Activated CD4-positive, alpha-beta T cell treated with anti-CD3 and anti-CD28 coated beads for 36 hours (primary cell): ENCODE measurements at regions not wholly inside any gene's neighbourhood (a gene's known extent, or its start where the extent isn't known, plus 50 kb on each side); places are given as distances from the start of the nearest gene placed in this dataset.
"Not testable (repeated sequence)": the region's sequence is repeated elsewhere in the genome, so short reads cannot be mapped to it uniquely, and the experiment has no call there.

Experiments used
- ATAC-seq: fragments of 200-7000 bp; cut with Tn5 transposase; one replicate; pipeline ENCODE4 v1.10.0; 2021; ENCODE audit warnings: mild to moderate bottlenecking, moderate library complexity
- CTCF ChIA-PET: fragments of 350-600 bp; sonication (Branson Sonifier 250); formaldehyde crosslinking; loops from one replicate; lab custom pipeline; 2021; ENCODE audit warnings: antibody characterized with exemption; lab: Charles Lee
- POLR2A ChIA-PET: fragments of 350-600 bp; sonication (Branson Sonifier 250); formaldehyde crosslinking; loops from one replicate; lab custom pipeline; 2021; ENCODE audit warnings: antibody characterized with exemption, inconsistent platforms; lab: Charles Lee
- DNase-seq: peaks from one replicate; pipeline ENCODE4 v3.0.0-alpha.2; 2020
- H3K27ac Mint-ChIP-seq: one replicate; pipeline ENCODE4 v1.8.0; 2021; ENCODE audit warnings: mixed read lengths
- H3K27me3 Mint-ChIP-seq: one replicate; pipeline ENCODE4 v1.8.0; 2021; ENCODE audit warnings: mixed read lengths
- H3K36me3 Mint-ChIP-seq: one replicate; pipeline ENCODE4 v1.8.0; 2021; ENCODE audit warnings: low read depth, mixed read lengths
- H3K4me1 Mint-ChIP-seq: one replicate; pipeline ENCODE4 v1.8.0; 2021; ENCODE audit warnings: mixed read lengths
- H3K4me3 Mint-ChIP-seq: one replicate; pipeline ENCODE4 v1.8.0; 2021; ENCODE audit warnings: mild to moderate bottlenecking, moderate library complexity, mixed read lengths
- H3K9me3 Mint-ChIP-seq: one replicate; pipeline ENCODE4 v1.8.0; 2021; ENCODE audit warnings: low read depth, mixed read lengths
- intact Hi-C, 2 experiments: fragments of 100-400 bp; cut with DNase I in 1 of 2; cut with micrococcal nuclease in 1 of 2; formaldehyde crosslinking; loops; one replicate each; pipeline versions ENCODE4 v1.14.2 to v1.15.1; 2022 to 2024; cut with DNase I, micrococcal nuclease

GRCh38 chr21:31426235-31426797 lies 82.3 kb upstream of the TIAM1 start:
- Mint-ChIP-seq H3K9me3 (no peaks in the 10 kb centered on the region), H3K4me3 (peak overlapping the region; percentile 18), H3K4me1 (peaks cover 20% of the 10 kb centered on the region), H3K27ac (peak overlapping the region; percentile 53), H3K36me3 (peaks cover 2% of the 10 kb centered on the region), H3K27me3 (no peaks in the 10 kb centered on the region)
- intact Hi-C loops: loop anchor here (1.0 to 5.0 kb wide), 5 partner anchors 72 to 229 kb away; no protein-coding TSS in a partner anchor
- POLR2A ChIA-PET: interaction anchor here (0.6 to 1.2 kb wide), 3 partner anchors 27 to 133 kb away, joined by 3 to 5 read pairs (median 4); no protein-coding TSS in a partner anchor
- ATAC-seq: peak; percentile 89
- CTCF ChIA-PET: interaction anchor here (1.2 kb wide), 1 partner anchor 72 kb away, joined by 7 read pairs; no protein-coding TSS in a partner anchor
- DNase-seq: peak; percentile 22

GRCh38 chr21:31425138-31425537 lies 81.1 kb upstream of the TIAM1 start:
- H3K36me3 Mint-ChIP-seq: peaks cover 2% of the 10 kb centered on the region
- no peak for DNase-seq
- ATAC-seq: no peak
- H3K9me3 Mint-ChIP-seq: no peaks in the 10 kb centered on the region
- intact Hi-C loops: loop anchor here (5.0 kb wide), 2 partner anchors 82 to 228 kb away; no protein-coding TSS in a partner anchor
- H3K27me3 Mint-ChIP-seq: no peaks in the 10 kb centered on the region
- POLR2A ChIA-PET: no interaction called here
- peaks cover 20% of the 10 kb centered on the region for H3K4me1 Mint-ChIP-seq
- no peak overlapping the region for H3K4me3 Mint-ChIP-seq
- no peak overlapping the region for H3K27ac Mint-ChIP-seq
- CTCF ChIA-PET: interaction anchor here (0.6 kb wide), 1 partner anchor 42 kb away, joined by 3 read pairs; no protein-coding TSS in a partner anchor

GRCh38 chr21:31424058-31424457 lies 80.0 kb upstream of the TIAM1 start:
- no peak for ATAC-seq
- Mint-ChIP-seq H3K27ac (no peak overlapping the region), H3K27me3 (no peaks in the 10 kb centered on the region), H3K4me1 (peaks cover 20% of the 10 kb centered on the region), H3K9me3 (no peaks in the 10 kb centered on the region), H3K36me3 (no peaks in the 10 kb centered on the region), H3K4me3 (no peak overlapping the region)
- DNase-seq: no peak
- intact Hi-C loops: no loop called here
- ChIA-PET CTCF (no interaction called here), POLR2A (no interaction called here)

- CTCF ChIA-PET: interaction anchor here (1.5 kb wide), 1 partner anchor 220 kb away, joined by 6 read pairs; no protein-coding TSS in a partner anchor
- no peak for ATAC-seq
- Mint-ChIP-seq H3K27me3 (no peaks in the 10 kb centered on the region), H3K27ac (no peak overlapping the region), H3K9me3 (peaks cover 8% of the 10 kb centered on the region), H3K4me1 (peaks cover 11% of the 10 kb centered on the region), H3K4me3 (no peak overlapping the region), H3K36me3 (peaks cover 7% of the 10 kb centered on the region)
- no peak for DNase-seq
- POLR2A ChIA-PET: no interaction called here
- intact Hi-C loops: no loop called here
Measured at GRCh38 chr21:31420988-31421387, 76.9 kb upstream of the TIAM1 start.

- H3K4me1 Mint-ChIP-seq: peaks cover 5% of the 10 kb centered on the region
- CTCF ChIA-PET: no interaction called here
- H3K36me3 Mint-ChIP-seq: peaks cover 7% of the 10 kb centered on the region
- H3K27ac Mint-ChIP-seq: no peak overlapping the region
- peaks cover 8% of the 10 kb centered on the region for H3K9me3 Mint-ChIP-seq
- DNase-seq: no peak
- no peak overlapping the region for H3K4me3 Mint-ChIP-seq
- intact Hi-C loops: no loop called here
- no peak for ATAC-seq
- no peaks in the 10 kb centered on the region for H3K27me3 Mint-ChIP-seq
- POLR2A ChIA-PET: no interaction called here
Measured at GRCh38 chr21:31420354-31420753, 76.3 kb upstream of the TIAM1 start.

- H3K27me3 Mint-ChIP-seq: no peaks in the 10 kb centered on the region
- peaks cover 7% of the 10 kb centered on the region for H3K36me3 Mint-ChIP-seq
- ATAC-seq: no peak
- CTCF ChIA-PET: interaction anchor here (0.8 kb wide), 1 partner anchor 341 kb away, joined by 4 read pairs; no protein-coding TSS in a partner anchor
- no peak overlapping the region for H3K27ac Mint-ChIP-seq
- no peak for DNase-seq
- no peak overlapping the region for H3K4me3 Mint-ChIP-seq
- POLR2A ChIA-PET: interaction anchor here (0.7 kb wide), 1 partner anchor 259 kb away, joined by 3 read pairs; no protein-coding TSS in a partner anchor
- H3K4me1 Mint-ChIP-seq: peaks cover 3% of the 10 kb centered on the region
- intact Hi-C loops: no loop called here
- H3K9me3 Mint-ChIP-seq: peaks cover 8% of the 10 kb centered on the region
Measured at GRCh38 chr21:31418377-31419001, 74.4 kb upstream of the TIAM1 start.

GRCh38 chr21:31417214-31417613 lies 73.2 kb upstream of the TIAM1 start:
- H3K36me3 Mint-ChIP-seq, H3K27me3 Mint-ChIP-seq, H3K27ac Mint-ChIP-seq, intact Hi-C loops, H3K9me3 Mint-ChIP-seq, H3K4me1 Mint-ChIP-seq, CTCF ChIA-PET, H3K4me3 Mint-ChIP-seq: not testable (repeated sequence)
- DNase-seq (peak; percentile 47), ATAC-seq (peak; percentile 73)
- POLR2A ChIA-PET: interaction anchor here (0.6 kb wide), 1 partner anchor 328 kb away, joined by 4 read pairs; no protein-coding TSS in a partner anchor

- intact Hi-C loops: no loop called here
- H3K4me1 Mint-ChIP-seq: peaks cover 3% of the 10 kb centered on the region
- POLR2A ChIA-PET: no interaction called here
- DNase-seq (no peak), ATAC-seq (no peak)
- CTCF ChIA-PET: interaction anchor here (1.1 to 1.4 kb wide), 2 partner anchors 13 to 50 kb away, joined by 3 read pairs; no protein-coding TSS in a partner anchor
- H3K27ac Mint-ChIP-seq: no peak overlapping the region
- H3K27me3 Mint-ChIP-seq: no peaks in the 10 kb centered on the region
- H3K4me3 Mint-ChIP-seq: no peak overlapping the region
- H3K36me3 Mint-ChIP-seq: peaks cover 7% of the 10 kb centered on the region
- peaks cover 8% of the 10 kb centered on the region for H3K9me3 Mint-ChIP-seq
Measured at GRCh38 chr21:31416465-31416864, 72.4 kb upstream of the TIAM1 start.

GRCh38 chr21:31414263-31415000 lies 70.4 kb upstream of the TIAM1 start:
- H3K4me1 Mint-ChIP-seq: peaks cover 3% of the 10 kb centered on the region
- CTCF ChIA-PET: interaction anchor here (0.6 to 1.3 kb wide), 2 partner anchors 50 to 167 kb away, joined by 3 to 4 read pairs; no protein-coding TSS in a partner anchor
- no peak overlapping the region for H3K4me3 Mint-ChIP-seq
- no peak for ATAC-seq
- peaks cover 7% of the 10 kb centered on the region for H3K36me3 Mint-ChIP-seq
- no peak overlapping the region for H3K27ac Mint-ChIP-seq
- H3K9me3 Mint-ChIP-seq: peaks cover 8% of the 10 kb centered on the region
- H3K27me3 Mint-ChIP-seq: no peaks in the 10 kb centered on the region
- intact Hi-C loops: no loop called here
- no peak for DNase-seq
- POLR2A ChIA-PET: no interaction called here

- ATAC-seq (no peak), DNase-seq (no peak)
- H3K36me3 Mint-ChIP-seq: peaks cover 7% of the 10 kb centered on the region
- intact Hi-C loops: no loop called here
- H3K4me1 Mint-ChIP-seq: peaks cover 3% of the 10 kb centered on the region
- H3K4me3 Mint-ChIP-seq: no peak overlapping the region
- H3K27ac Mint-ChIP-seq: no peak overlapping the region
- CTCF ChIA-PET: no interaction called here
- H3K27me3 Mint-ChIP-seq: no peaks in the 10 kb centered on the region
- H3K9me3 Mint-ChIP-seq: peaks cover 8% of the 10 kb centered on the region
- POLR2A ChIA-PET: no interaction called here
Measured at GRCh38 chr21:31413698-31414097, 69.6 kb upstream of the TIAM1 start.

- H3K27ac Mint-ChIP-seq: no peak overlapping the region
- POLR2A ChIA-PET: no interaction called here
- CTCF ChIA-PET: no interaction called here
- intact Hi-C loops: no loop called here
- H3K36me3 Mint-ChIP-seq: no peaks in the 10 kb centered on the region
- ATAC-seq: peak; percentile 83
- no peak overlapping the region for H3K4me3 Mint-ChIP-seq
- peaks cover 11% of the 10 kb centered on the region for H3K4me1 Mint-ChIP-seq
- H3K9me3 Mint-ChIP-seq: no peaks in the 10 kb centered on the region
- H3K27me3 Mint-ChIP-seq: no peaks in the 10 kb centered on the region
- DNase-seq: peak; percentile 37
Measured at GRCh38 chr21:31410499-31411131, 66.6 kb upstream of the TIAM1 start.
